NCI-H1105 (cell line): ENCODE measurements at regions not wholly inside any gene's neighbourhood (a gene's known extent, or its start where the extent isn't known, plus 50 kb on each side); places are given as distances from the start of the nearest gene placed in this dataset.
"Not testable (repeated sequence)": the region's sequence is repeated elsewhere in the genome, so short reads cannot be mapped to it uniquely, and the experiment has no call there.

Experiments used
- DNase-seq: peaks from one replicate; lab custom pipeline; 2025; lab: John Stamatoyannopoulos, UW

GRCh38 chrX:12052109-12052508 is 86.2 kb upstream of the FRMPD4 start:
- DNase-seq, result no peak

GRCh38 chrX:12058087-12058486 is 80.2 kb upstream of the FRMPD4 start:
- DNase-seq, result no peak

- no peak for DNase-seq
These were observed 77.6 kb upstream of the FRMPD4 start for GRCh38 chrX:12060489-12061260.

GRCh38 chrX:12065251-12065650 is 73.0 kb upstream of the FRMPD4 start:
- DNase-seq, result no peak

- DNase-seq, result no peak
These were observed 62.2 kb upstream of the FRMPD4 start for GRCh38 chrX:12076046-12076445.

GRCh38 chrX:12080265-12080664 is 58.0 kb upstream of the FRMPD4 start:
- peak; percentile 8 for DNase-seq

- not testable (repeated sequence) for DNase-seq
These were observed 55.3 kb upstream of the FRMPD4 start for GRCh38 chrX:12082959-12083358.
